Stimulated activated CD4-positive, alpha-beta T cell treated with anti-CD3 and anti-CD28 coated beads, Interleukin-1b, Interleukin-23, amount 100 ng/mL, for 24 hours (primary cell): ENCODE measurements at regions not wholly inside any gene's neighbourhood (a gene's known extent, or its start where the extent isn't known, plus 50 kb on each side); places are given as distances from the start of the nearest gene placed in this dataset.

ENCODE experiments used
- DNase-seq, 4 experiments: peaks; one replicate each; pipeline ENCODE4 v3.0.0-alpha.2; 2020; ENCODE audit warnings: low read depth in 4 of 4, low spot score in 1 of 4

DNA sequence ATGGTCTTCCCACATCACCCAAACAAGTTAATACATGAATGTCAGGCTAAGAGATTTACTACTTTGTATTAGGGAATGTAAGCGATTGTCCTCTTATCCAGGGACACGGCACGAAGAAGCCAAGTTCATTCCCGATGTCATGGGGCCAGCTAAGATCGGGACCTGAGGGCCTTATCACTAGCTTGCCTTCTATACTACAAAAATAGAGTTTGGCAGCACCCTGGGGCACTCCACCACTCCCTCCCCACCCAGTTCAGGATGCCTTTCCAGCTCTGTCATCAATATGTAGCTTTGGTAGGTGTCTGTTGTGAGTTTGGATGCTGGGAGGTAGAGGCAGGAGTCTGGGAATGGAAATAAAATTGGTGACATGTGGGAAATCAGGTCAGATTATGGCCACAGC, 197.5 kb downstream of the ATG4C start:
- DNase-seq, result no peak

DNA sequence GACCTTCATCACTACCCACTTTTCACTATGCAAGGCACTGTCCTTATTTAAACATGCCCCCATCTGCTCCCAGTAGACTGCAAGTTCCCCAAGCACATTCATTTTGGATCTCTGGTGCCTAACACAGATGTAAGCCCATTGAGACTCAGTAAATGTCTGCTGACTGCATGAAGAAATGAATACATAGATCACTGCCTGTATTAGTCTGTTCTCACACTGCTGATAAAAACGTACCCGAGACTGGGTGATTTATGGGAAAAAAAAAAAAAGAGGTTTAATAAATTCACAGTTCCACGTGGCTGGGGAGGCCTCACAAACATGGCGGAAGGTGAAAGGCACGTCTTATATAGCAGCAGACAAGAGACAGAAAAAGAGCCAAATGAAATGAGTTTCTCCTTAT, 204.9 kb downstream of the ATG4C start:
- DNase-seq, result no peak

DNA sequence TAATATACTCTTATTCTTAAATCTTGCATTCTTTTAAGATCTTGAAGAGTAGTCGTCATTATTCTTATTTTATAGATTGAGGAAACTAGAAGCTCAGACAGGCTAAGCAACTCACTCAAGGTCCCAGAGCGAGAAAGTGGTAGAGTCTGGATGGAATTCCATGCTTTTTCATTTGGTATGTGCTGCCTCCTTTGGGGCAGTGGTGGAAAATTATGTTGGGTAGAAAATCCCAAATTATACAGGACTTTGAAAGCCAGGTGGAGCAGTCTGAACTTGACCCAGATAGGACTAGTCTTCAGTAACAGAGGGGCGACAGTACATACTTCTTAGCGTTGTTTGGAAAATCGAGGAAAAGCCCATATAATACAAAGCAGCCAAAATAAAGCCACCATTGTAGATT, 205.6 kb downstream of the ATG4C start:
- no peak for DNase-seq

DNA sequence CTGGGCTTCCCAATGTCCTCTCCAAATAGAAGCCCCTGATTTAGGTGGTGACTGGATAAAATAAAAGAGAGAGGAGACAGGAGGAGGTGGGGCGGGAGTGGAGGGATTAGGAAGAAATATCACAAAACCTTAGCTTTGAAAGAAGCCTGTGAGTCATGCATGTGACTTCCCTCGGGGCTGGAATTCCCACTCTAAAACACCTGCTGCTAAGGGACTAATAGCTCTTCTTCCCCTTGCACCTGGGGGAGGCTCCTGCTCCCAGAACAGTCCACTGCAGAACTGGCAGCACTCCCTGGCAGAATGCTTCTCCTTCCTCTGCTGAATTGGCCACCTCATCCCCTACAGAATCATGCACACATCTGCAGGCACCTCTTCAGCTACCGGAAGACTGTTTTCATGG, 207.2 kb downstream of the ATG4C start:
- no peak for DNase-seq

DNA sequence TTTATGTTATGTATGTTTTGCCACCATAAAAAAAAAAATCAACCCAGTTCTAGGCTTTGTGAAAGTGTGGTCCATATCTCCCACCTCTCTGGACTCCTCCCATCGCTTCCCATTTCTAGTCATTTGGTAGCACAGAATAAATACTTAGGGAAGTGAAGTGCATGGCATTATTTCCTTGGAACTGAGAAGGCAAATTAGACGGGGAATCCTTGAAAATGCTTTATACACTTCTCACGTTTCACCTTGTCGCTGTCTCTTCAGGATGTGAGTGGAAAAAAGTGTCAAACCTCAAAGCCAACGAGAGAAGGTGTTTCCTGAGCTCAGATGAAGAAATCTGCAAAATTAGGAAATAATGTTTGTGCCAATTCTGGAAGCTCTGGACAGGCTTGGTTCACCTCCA, 209.9 kb downstream of the ATG4C start:
- no peak for DNase-seq

DNA sequence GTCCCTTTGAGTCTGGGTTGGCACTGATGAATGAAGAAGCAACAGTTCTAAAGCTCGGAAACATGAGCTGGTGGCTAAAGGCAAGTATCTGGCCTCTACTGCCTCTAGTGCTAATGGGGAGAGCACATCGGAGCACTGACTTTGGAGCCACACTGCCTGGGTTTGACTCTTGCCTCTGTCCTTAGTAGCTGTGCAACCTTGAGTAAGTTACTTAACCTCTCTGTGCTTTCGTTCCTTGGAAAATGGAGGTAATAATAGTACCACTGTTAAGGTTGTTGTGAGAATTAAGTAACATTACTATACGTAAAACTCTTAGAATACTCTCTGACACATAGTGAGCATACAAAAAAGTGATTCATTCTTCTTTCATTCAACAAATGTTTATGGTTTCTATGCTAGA, 211.2 kb downstream of the ATG4C start:
- DNase-seq, result no peak

DNA sequence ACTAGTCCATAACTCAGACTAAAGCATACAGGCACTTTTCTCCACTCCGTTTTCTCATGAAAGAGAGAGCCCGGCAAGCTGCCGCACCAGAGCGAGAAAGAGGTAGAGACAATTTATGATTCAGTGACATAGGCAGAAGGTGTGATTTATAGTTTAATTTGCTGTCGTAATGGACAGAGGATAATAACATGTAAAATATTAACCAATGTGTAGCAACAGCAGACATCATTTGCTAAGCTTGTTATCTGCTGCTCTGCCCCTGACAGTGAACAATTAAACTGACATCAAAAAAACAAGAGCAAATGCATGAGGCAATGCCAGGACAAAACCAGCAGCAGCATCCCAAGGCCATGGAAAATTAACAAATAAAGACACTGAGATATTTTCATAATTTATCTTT, 214.0 kb downstream of the ATG4C start:
- no peak for DNase-seq

DNA sequence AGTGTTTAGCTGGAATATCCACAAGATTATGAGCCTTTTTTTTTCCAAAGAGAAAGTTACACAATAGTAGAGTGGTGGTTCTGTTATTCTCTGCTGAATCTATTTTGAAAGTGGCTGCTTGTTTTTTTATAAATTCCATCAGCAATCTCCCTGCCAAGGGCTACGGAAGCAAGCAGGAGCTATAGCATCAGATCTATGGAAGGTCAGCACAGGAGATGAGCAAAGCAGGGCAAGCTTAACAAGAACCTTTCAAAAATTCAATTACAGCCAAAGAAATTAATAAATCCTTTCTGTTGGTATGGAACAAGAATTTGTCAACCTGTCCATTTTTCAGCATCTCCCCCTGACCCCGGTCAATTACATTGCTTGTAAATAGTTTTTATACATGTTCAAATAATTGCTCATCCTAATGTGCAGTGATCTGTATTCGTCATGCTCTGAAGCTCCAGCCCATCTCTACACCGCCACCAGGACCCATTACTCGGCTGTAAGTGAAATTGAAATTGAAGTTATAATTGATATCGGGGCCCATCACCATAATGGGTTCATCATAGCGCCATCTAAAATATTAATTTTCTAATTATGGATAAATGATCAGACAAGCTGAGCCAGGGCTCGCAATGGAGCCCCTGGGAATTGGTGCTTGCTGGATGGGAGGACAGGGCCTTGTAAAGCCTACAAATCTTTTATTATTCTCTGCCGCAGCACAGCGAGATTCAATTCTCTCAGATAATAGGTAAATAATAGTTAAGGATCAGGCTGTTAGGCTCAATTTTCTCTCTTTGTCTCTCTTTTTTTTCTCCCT, 215.1 kb downstream of the ATG4C start:
- DNase-seq, result no peak

DNA sequence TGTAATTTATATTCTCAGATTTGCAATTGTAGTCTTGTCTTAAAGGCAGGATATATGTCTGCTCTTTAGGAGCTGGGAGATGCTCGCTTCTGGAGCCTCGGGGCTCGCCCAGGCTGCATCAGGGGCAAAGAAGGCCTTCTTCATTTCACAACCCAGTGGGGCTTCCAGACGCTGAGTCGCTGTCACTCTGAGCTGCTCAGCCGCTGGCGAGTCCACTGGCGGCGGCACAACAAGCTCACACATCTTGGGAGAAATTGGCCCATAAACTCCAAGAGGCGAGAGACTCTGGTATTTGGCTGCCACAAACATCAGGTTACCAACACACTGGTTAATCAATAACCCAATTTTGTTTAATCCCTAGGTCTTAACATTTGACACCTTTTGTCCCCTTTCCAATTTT, 216.6 kb downstream of the ATG4C start:
- DNase-seq, result no peak

DNA sequence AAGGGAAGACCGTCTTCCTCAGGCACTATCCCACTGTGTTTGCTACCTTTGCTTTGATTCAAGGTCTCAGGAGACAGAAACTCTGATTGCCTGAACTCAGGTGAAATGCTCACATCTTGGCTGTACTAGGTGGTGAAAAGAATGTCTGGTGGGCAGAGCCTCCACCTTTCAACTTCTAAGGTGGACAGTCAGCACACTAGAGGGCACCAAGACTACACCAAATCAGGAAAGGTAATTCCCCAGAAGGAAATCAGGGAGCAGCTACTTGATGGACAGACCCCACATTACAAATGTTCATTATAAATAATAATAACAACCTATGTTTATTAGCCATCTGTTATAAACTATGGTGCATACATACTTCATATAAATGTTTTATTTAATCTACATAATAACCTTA, 220.9 kb downstream of the ATG4C start:
- no peak for DNase-seq

DNA sequence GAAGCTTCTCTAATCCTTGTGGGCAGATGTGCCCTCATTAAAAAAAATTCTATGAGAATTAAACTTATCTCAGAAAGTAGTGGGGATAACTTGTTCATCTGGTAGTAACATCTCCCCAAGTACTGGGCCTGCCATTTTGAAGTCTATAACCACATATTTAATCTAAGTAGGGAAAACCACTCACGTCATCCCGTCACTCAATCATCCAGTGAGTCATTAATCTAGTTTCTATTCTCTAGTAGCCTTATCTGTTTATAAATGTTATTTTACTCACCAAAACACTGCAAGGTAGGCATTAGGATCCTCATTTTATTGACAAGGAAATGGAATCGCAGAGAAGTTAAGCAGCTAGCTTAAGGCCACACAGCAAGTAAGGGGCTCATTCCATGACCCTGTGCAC, 221.9 kb downstream of the ATG4C start:
- no peak for DNase-seq

DNA sequence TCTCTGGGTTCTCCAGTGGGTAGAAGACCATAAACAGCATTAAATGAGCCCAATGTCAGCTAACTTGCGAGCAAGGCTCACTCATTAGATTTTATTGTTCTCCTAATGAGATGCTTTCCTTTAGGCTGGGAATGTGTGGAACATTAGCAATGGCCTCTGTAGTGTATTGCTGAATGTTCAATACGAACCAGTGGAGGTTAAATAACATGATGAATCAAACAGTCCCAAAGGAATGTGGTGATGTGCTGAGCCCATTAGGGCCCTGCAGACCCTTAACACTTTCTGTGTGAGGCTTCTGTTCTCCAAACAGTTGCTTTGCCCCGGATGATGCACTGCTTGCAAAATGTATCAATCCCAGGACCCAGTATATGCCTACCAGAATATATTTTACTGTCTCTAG, 225.5 kb downstream of the ATG4C start:
- no peak for DNase-seq

DNA sequence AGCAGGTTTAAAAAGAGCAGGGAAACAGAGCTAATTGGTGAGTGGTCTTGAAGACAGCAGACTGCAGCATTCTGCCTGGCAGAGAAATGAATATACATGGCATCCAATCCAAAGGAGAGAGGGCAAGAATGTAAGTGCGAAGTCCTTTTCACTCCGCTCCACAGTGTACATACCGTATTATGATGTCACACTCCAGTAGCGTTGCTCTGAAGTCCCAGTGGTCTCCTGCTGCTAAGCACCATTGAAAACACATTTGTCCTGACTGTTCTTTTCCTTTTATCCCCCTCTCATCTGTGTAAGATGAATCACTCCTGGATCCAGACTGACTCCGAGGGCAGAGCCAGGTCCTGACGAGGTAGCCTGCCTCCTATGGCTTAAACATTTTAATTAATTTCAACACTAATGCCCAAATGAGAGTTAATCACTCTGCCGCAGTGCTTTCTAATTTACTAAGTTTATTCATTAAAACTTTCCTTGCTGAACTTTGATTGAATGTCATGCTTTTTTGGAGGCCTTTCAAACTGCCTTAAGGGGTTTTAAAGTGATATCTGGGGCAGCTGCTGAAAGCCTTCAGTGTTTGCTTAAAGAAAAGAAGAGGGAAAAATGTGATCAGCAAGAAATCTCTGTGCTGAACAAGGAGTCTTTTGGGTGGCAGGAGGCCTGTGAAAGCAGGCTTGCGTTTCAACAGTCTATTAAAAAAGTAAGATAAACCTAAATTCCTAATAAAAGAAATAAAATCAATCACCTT, 227.2 kb downstream of the ATG4C start:
- no peak for DNase-seq

DNA sequence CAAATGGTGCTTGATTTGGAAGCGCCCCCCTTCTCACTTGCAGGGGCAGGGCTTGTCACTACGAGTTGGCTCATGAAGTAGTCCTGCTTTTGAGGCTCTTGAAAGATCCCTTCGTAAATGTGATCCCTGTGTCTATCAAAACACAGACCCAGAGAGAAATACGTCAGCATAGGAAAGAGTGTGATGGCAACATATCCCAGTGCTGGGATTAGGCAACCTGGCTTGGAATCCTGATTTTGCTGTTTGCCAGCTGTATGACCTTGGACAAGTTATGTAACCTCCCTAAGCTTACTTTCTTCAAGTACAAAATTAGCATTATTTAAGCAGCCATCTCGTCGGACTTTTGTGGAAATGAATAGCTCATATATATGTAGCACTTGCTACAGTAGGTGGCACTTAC, 228.4 kb downstream of the ATG4C start:
- no peak for DNase-seq

DNA sequence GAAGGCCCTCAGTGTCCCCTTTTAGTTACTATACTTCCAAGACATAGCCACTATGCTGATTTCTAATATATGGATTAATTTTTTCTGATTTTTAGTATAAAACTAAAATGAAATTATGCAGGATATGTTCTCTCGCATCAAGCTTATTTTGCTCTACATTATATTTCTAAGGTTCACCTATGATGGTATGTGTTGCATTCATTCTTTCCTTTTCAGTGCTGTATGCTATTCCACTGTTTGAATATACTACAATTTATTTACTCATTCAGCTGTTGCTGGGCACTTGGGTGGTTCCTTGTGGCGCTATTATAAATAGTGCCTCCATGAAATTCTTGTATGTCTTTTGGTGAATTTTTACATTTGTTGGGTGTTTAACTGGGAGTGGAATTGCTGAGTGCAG, 230.3 kb downstream of the ATG4C start:
- no peak for DNase-seq

DNA sequence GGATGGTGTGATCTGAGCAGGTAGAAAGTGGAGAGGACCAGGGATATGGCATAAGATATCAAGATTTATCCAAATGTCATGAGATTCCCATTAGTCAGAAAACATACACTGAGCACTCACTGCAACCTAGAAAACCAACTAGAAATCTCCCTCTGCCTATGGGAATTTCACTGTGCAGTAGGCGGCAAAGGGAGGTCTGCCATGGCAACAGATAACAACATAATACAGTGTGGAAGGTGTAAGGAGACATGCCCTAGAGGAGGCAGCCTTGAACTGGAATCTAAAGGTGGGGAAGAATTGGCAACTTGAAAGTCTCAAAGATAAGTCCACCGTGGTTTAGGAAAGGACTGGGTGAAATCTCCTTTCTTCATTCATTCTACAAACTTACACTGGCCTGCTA, 238.4 kb downstream of the ATG4C start:
- no peak for DNase-seq

DNA sequence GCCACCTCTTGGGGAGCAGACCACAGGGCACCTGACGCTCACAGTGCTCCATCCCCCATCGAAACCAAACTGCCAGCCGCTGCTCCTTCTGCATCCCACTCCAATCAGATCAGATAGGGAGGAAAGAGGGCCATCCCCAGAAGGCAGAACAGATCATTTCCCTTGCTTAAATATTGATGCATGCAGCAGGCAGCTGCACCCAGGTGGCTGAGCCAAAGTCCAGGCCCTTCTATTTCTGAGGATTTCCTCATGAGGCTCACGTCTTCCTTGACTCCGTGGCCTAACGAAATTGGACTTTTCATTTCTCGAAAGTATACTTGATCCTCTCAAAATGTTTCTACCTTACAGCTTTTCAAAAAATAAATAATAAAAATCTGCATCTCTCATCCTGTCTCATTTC, 239.2 kb downstream of the ATG4C start:
- no peak for DNase-seq

DNA sequence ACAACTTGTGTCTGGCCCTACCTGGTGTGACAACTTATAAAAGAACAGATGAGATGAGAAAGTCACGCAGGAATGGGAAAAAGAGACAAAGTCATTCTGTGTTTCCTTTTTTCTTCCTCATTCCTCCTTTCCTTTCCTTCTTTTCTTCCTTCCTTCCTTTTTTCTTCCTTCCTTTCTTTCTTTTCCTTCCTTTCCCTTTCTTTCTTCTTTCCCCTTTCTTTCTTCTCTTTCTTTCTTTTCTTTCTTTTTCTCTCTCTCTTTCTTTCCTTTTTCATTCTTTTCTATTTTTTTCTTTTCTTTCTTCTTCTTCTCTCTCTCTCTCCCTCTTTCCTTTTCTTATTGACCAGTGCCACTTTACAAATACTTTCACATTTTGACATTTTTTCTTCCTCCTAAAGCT, 239.7 kb downstream of the ATG4C start:
- DNase-seq, result no peak

DNA sequence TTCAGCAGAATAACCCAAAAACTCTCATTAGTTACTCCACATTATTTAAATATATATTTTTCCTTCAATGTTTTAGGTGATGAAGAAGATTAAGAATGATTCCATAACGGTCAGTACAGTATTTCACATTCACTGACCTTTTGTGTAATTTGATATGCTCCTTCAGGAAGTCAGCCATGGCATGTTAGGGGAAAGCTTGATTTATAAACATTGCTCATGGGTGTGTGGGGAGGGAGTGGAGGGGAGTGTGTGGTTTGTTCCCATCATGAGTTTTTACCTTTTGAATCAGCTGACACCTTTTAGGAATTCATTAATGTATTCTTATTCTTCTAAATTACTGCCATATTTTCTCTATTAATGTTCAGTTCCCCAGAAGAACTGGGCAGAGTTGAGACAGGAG, 240.2 kb downstream of the ATG4C start:
- no peak for DNase-seq

DNA sequence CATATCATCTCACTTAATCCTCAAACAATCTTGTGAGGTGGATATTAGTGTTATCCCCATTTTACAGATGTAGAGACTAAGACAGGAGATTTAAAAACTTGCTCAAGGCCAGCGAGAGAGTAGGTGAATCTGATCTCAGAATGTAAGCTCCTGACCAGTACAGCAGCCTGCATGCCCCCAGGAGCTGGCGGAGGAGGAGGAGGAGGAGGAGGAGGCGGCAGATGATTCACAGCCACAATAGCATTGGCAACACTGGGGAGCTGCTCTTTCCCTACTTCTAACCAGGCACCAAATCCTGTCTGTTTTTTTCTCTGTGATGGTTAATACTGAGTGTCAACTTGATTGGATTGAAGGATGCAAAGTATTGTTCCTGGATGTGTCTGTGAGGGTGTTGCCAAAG, 243.2 kb downstream of the ATG4C start:
- no peak for DNase-seq

DNA sequence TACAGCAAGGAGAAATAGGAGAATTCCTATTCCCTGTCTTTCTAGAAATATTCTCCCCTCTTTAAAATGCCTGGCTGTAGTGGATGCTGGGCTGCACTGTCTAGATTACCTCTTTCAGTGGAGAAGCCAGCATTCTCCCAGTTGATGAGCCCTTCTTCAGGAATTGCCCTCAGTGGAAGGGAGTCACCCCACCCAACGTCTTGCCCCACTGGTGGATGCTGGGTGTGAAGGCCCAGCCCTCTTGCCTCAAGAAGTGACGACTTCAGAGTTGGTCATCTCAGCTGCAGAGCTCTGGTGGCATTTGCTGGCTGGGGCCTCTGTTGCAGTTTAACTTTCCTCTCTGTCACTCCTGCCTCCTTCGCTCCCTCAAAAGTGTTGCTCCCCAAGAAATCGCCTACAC, 248.2 kb downstream of the ATG4C start:
- DNase-seq, result no peak

DNA sequence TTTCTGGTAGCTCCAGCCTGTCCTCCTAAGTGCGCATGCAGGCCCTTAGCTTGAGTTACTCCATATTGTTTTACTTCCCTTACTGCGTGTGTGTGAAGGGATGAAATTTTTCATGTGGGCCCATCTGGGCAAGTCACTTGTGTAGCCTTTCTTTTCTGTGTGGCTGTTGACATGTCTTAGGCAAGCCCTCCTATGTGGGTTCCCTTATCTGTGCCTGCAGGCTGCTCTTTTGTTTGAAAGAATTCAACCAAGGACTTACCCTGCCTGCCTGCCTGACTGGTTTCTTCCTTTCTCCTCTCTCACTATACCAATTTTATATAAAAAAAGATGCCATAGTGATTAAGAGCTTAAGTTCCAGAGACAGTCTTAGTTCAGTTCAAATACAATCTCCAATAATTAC, 249.3 kb downstream of the ATG4C start:
- DNase-seq, result no peak

DNA sequence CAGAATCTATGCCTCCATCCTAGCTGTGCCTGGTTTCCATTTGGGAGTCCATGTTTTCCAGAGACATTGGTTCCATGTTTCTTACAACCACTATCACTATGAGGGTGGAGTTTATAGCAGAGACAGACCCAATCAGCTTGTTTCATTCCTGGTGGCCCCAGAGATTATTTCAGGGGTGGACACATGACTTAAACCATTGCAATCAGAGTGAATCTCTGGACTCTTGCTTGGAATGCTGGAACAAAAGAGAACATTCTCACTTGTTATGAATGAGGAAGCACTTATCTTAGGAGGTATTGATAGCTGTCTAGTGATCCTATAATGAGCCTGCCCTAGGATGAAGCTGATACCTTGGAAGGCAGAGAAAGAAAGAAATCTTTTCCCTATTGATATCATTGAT, 250.3 kb downstream of the ATG4C start:
- no peak for DNase-seq
